CD14-positive monocyte (primary cell): ENCODE measurements at regions not wholly inside any gene's neighbourhood (a gene's known extent, or its start where the extent isn't known, plus 50 kb on each side); places are given as distances from the start of the nearest gene placed in this dataset.
A peak's percentile ranks its signal among the peaks of the same experiment; 100 is the strongest.

Experiments
- DNase-seq, 3 donors: peaks; one replicate each; pipeline ENCODE4 v3.0.0-alpha.2; 2011 to 2022
- H2AFZ ChIP-seq: 2 replicates; pipeline ENCODE4 v1.6.0; 2012; ENCODE audit warnings: mild to moderate bottlenecking, low read depth, low read length, inconsistent platforms; ENCODE audit not compliant: insufficient read depth, poor library complexity, severe bottlenecking
- H3K27ac ChIP-seq, 2 donors: 1 replicate in 1 of 2; 2 replicates in 1 of 2; pipeline ENCODE4 v1.5.1; 2012 to 2013; ENCODE audit warnings: low read length in 2 of 2, control low read depth in 1 of 2, inconsistent platforms in 1 of 2, low read depth in 1 of 2, mild to moderate bottlenecking in 1 of 2
- H3K27me3 ChIP-seq, 2 donors: one replicate each; pipeline versions ENCODE4 v1.6.0 to v1.6.1; 2011 to 2013; ENCODE audit warnings: low read length in 2 of 2; ENCODE audit not compliant: control insufficient read depth in 2 of 2, insufficient read depth in 2 of 2
- H3K36me3 ChIP-seq, 2 donors: replicated peaks in 1 of 2; 1 replicate in 1 of 2; 2 replicates in 1 of 2; pipeline versions ENCODE4 v1.5.1 to v1.6.1; 2012 to 2013; ENCODE audit warnings: low read length in 2 of 2, control low read depth in 1 of 2, inconsistent platforms in 1 of 2, mild to moderate bottlenecking in 1 of 2; ENCODE audit not compliant: insufficient read depth in 2 of 2, control insufficient read depth in 1 of 2
- H3K4me1 ChIP-seq, 2 donors: 1 replicate in 1 of 2; 2 replicates in 1 of 2; pipeline versions ENCODE4 v1.5.1 to v1.6.1; 2012 to 2013; ENCODE audit warnings: low read length in 2 of 2, control low read depth in 1 of 2, inconsistent platforms in 1 of 2, mild to moderate bottlenecking in 1 of 2, moderate library complexity in 1 of 2; ENCODE audit not compliant: insufficient read depth in 2 of 2, control insufficient read depth in 1 of 2
- H3K4me2 ChIP-seq: replicated peaks from 2 replicates; pipeline ENCODE3; 2012; ENCODE audit warnings: low read length, moderate library complexity, mild to moderate bottlenecking; ENCODE audit not compliant: poor library complexity, severe bottlenecking; ENCODE audit errors: extremely low read depth
- H3K4me3 ChIP-seq, 3 experiments: fragments of 200-600 bp in 1 of 3; sonication (generic) in 1 of 3; replicated peaks in 1 of 3; 1 replicate in 2 of 3; 2 replicates in 1 of 3; pipeline ENCODE4 v1.5.1; 2011 to 2013; ENCODE audit warnings: low read length in 3 of 3, mild to moderate bottlenecking in 3 of 3, control low read depth in 2 of 3, low read depth in 2 of 3, inconsistent platforms in 1 of 3, moderate library complexity in 1 of 3
- H3K79me2 ChIP-seq: 2 replicates; pipeline ENCODE4 v1.6.0; 2012; ENCODE audit warnings: mild to moderate bottlenecking, control low read depth, inconsistent platforms, low read length, moderate library complexity; ENCODE audit not compliant: insufficient read depth
- H3K9ac ChIP-seq: 2 replicates; pipeline ENCODE4 v1.6.0; 2017; ENCODE audit warnings: low read length, mild to moderate bottlenecking; ENCODE audit not compliant: insufficient read depth, poor library complexity, severe bottlenecking
- H3K9me3 ChIP-seq, 2 donors: replicated peaks in 1 of 2; 1 replicate in 1 of 2; 2 replicates in 1 of 2; pipeline versions ENCODE4 v1.5.1 to v1.6.1; 2012 to 2013; ENCODE audit warnings: low read length in 2 of 2, control low read depth in 1 of 2; ENCODE audit not compliant: control insufficient read depth in 1 of 2, insufficient read depth in 1 of 2
- H4K20me1 ChIP-seq: 2 replicates; pipeline ENCODE4 v1.6.0; 2012; ENCODE audit warnings: mild to moderate bottlenecking, low read length, control low read depth, moderate library complexity; ENCODE audit not compliant: insufficient read depth
- H3K27ac Mint-ChIP-seq, 7 donors: one replicate each; pipeline ENCODE4 v1.8.0; 2020; ENCODE audit warnings: mild to moderate bottlenecking in 7 of 7, mixed read lengths in 7 of 7, moderate library complexity in 6 of 7, inconsistent platforms in 2 of 7
- H3K27me3 Mint-ChIP-seq, 3 donors: one replicate each; pipeline ENCODE4 v1.8.0; 2021 to 2022; ENCODE audit warnings: low read depth in 3 of 3, mild to moderate bottlenecking in 3 of 3, mixed read lengths in 3 of 3, moderate library complexity in 3 of 3, inconsistent platforms in 1 of 3
- H3K36me3 Mint-ChIP-seq, 2 donors: one replicate each; pipeline ENCODE4 v1.8.0; 2020; ENCODE audit warnings: mixed read lengths in 2 of 2, inconsistent platforms in 1 of 2, mild to moderate bottlenecking in 1 of 2
- H3K4me1 Mint-ChIP-seq: one replicate; pipeline ENCODE4 v1.8.0; 2020; ENCODE audit warnings: mild to moderate bottlenecking, mixed read lengths
- H3K4me3 Mint-ChIP-seq, 2 donors: one replicate each; pipeline ENCODE4 v1.8.0; 2020; ENCODE audit warnings: mild to moderate bottlenecking in 2 of 2, mixed read lengths in 2 of 2, moderate library complexity in 1 of 2
- H3K9me3 Mint-ChIP-seq, 7 donors: one replicate each; pipeline ENCODE4 v1.8.0; 2020 to 2022; ENCODE audit warnings: mixed read lengths in 7 of 7, mild to moderate bottlenecking in 6 of 7, moderate library complexity in 6 of 7, inconsistent platforms in 2 of 7
- CTCF ChIP-seq: fragments of 200-600 bp; IDR thresholded peaks from one replicate; pipeline ENCODE4 v1.8.0; 2022; ENCODE audit warnings: antibody characterized with exemption, mild to moderate bottlenecking
- WGBS: methylation state at CpG from one replicate; pipeline ENCODE4 v1.1.5; 2013; ENCODE audit warnings: missing lambda C conversion rate; ENCODE audit not compliant: insufficient coverage; 5-methylcytosine and 5-hydroxymethylcytosine counted together
- intact Hi-C, 2 donors: fragments of 100-400 bp; cut with micrococcal nuclease; formaldehyde crosslinking; loops; one replicate each; pipeline versions ENCODE4 v1.15.0 to v1.15.1; 2023

DNA sequence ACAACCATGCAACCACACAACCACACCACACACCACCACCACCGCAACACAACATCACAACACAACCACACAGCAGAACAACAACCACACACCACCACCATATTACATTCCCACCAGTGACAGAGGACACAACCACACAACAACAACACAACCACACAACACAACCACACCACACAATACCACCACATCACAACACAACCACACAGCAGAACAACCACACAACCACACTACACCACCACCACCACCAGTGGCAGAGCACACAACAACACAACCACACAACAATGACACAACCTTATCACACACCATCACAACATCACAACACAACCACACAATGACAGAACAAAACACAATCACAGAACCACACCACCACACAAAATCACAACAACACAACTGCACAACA is 313.0 kb upstream of the MYT1L start:
- Mint-ChIP-seq H3K4me3 (no peak overlapping the region), H3K27ac (peak overlapping the region in 1 of 7 donors; percentile 17)

GRCh38 chr2:2642906-2643890 is 312.1 kb upstream of the MYT1L start:
- no peaks in the 10 kb centered on the region for H3K27me3 ChIP-seq
- Mint-ChIP-seq H3K36me3 (no peaks in the 10 kb centered on the region), H3K27ac (no peak overlapping the region), H3K4me3 (no peak overlapping the region), H3K27me3 (peaks cover 3 to 9% (median 4%) of the 10 kb centered on the region in 3 donors), H3K4me1 (no peaks in the 10 kb centered on the region), H3K9me3 (peaks cover 0 to 6% (median 2%) of the 10 kb centered on the region in 7 donors)
- H3K27ac ChIP-seq: no peak overlapping the region
- no peak overlapping the region for H3K4me2 ChIP-seq
- WGBS: 95% methylated on average over 28 of the region's 29 CpGs
- intact Hi-C loops: no loop called here
- no peaks in the 10 kb centered on the region for H3K4me1 ChIP-seq
- no peak overlapping the region for H3K9ac ChIP-seq
- no peaks in the 10 kb centered on the region for H3K79me2 ChIP-seq
- no peaks in the 10 kb centered on the region for H4K20me1 ChIP-seq
- H3K4me3 ChIP-seq: no peak overlapping the region
- no peak for TF ChIP-seq CTCF
- no peaks in the 10 kb centered on the region for H3K9me3 ChIP-seq
- H3K36me3 ChIP-seq: no peaks in the 10 kb centered on the region
- no peak overlapping the region for H2AFZ ChIP-seq
- DNase-seq: no peak

More for the DNA sequence above, 313.0 kb upstream of the MYT1L start:
- Histone ChIP-seq H3K79me2 (no peaks in the 10 kb centered on the region), H2AFZ (no peak overlapping the region), H3K36me3 (no peaks in the 10 kb centered on the region), H3K9ac (no peak overlapping the region), H3K27me3 (no peaks in the 10 kb centered on the region), H3K4me1 (no peaks in the 10 kb centered on the region), H4K20me1 (no peaks in the 10 kb centered on the region), H3K4me3 (no peak overlapping the region), H3K4me2 (no peak overlapping the region), H3K9me3 (no peaks in the 10 kb centered on the region), H3K27ac (no peak overlapping the region)
- intact Hi-C loops: no loop called here
- TF ChIP-seq CTCF: no peak
- Mint-ChIP-seq H3K4me1 (no peaks in the 10 kb centered on the region), H3K9me3 (peaks cover 0 to 6% (median 3%) of the 10 kb centered on the region in 7 donors), H3K36me3 (no peaks in the 10 kb centered on the region), H3K27me3 (peaks cover 3 to 9% (median 7%) of the 10 kb centered on the region in 3 donors)
- WGBS: 100% methylated on average over 1 of the region's 1 CpG
- DNase-seq: no peak
